ENCODE measurements at regions not wholly inside any gene's neighbourhood (a gene's known extent, or its start where the extent isn't known, plus 50 kb on each side); places are given as distances from the start of the nearest gene placed in this dataset.
"Not testable (repeated sequence)": the region's sequence is repeated elsewhere in the genome, so short reads cannot be mapped to it uniquely, and the experiment has no call there.

DNA sequence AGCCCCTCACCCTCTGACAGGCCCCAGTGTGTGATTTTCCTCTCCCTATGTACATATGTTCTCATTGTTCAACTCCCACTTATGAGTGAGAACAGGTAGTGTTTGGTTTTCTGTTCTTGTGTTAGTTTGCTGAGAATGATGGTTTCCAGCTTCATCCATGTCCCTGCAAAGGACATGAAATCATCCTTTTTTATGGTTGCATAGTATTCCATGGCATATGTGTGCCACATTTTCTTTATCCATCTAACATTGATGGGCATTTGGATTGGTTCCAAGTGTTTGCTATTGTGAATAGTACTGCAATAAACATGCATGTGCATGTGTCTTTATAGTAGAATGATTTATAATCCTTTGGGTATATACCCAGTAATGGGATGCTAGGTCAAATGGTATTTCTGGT is 223.7 kb upstream of the VLDLR start:
- not testable (repeated sequence) for DNase-seq

DNA sequence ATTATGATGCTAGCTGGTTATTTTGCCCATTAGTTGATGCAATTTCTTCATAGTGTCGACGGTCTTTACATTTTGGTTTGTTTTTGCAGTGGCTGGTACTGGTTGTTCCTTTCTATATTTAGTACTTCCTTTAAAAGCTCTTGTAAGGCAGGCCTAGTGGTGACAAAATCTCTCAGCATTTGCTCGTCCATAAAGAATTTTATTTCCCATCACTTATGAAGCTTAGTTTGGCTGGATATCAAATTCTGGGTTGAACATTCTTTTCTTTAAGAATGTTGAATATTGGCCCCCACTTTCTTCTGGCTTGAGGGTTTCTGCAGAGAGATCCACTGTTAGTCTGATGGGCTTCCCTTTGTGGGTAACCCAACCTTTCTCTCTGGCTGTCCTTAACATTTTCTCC is 219.8 kb upstream of the VLDLR start:
- not testable (repeated sequence) for DNase-seq

DNA sequence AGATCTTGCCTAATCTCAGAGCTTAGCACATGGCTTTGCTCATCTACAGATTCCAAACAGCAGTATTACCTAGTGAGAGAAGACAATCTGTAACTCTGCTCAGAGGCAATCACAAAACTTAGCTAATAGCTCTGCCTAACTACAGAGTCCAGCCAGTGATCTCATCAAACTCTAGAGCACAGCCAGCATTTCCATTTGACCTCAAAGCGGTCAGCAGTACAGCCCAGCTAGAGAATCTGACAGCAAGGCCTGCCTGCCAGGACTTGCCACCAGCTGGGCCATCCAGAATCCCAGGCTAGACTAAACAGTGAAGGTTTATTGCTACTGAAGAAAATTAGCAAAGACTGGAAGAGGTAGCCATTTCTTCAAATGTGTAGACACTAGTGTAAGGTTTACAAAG is 217.9 kb upstream of the VLDLR start:
- no peak for DNase-seq

DNA sequence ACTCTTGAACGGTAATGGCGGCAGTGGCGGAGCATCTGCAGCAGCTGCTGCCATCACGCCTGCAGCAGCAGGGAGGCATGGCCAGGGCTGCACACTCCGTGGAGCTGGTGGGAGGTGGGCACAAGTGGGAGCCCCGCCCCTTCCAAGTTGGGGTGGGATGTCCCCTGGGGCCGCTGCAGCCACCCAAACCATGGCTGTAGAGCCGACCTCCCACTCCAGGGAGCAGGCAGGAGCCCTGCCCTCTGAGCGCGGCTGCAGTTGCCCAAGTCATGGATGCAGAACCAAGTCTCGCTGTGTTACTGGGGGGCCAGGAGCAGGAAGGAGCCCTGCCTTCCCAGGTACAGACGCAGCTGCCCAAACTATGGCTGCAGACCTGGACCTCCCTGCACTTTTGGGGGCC is 215.3 kb upstream of the VLDLR start:
- no peak for DNase-seq

DNA sequence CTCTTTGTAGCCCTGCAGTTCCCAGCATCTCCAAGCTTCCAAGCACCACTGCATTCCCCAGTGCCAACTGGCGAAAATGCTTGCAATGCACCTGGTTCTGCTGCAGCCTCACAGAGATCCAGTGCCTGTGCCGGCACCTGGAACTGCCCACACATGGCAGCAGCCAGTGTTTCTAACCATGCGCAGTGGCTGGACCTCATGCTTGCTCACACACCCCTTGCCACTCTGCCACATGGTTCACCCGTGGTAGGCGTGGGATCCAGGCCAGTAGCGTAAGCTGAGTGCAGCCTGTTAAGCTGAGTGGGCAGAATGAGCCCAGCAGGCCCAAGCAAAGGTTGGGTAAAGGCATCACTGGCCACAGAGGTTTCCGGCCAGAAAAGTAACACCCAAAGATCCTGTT is 214.1 kb upstream of the VLDLR start:
- DNase-seq: no peak

DNA sequence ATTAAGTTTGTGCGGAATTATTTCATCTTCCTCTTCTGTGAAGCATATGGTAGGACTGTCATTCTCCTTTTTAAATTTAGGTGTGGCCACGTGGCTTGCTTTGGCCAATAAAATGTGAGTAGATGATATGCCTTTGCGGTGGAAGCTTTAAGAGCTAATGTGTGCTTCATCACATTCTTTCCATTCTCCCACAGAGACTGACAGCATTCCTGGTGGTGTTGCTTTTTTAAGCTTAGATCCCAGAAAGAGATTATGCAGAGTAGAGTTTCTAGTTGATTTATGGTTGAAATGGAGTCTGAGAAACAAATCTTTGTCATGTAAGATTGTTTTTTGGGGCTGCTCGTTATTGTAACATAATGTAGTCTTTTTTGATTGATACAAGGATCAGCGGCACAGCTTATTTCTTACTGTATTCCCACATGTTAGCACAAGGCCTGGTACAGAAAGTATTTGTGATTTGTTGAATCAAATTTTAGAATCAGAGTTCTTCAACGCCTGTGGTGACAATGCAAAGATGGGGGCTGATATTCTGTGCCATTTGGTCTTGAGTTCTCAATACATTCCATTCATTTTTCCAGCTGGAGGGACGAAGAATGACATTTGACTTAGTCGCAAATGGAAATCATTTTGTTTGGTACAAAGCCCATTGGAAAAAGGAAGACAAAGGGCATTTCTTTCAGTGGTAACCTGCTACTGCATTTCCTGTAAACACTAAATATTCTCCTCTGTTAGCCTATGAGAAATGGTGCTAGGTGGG is 209.9 kb upstream of the VLDLR start:
- DNase-seq: no peak

DNA sequence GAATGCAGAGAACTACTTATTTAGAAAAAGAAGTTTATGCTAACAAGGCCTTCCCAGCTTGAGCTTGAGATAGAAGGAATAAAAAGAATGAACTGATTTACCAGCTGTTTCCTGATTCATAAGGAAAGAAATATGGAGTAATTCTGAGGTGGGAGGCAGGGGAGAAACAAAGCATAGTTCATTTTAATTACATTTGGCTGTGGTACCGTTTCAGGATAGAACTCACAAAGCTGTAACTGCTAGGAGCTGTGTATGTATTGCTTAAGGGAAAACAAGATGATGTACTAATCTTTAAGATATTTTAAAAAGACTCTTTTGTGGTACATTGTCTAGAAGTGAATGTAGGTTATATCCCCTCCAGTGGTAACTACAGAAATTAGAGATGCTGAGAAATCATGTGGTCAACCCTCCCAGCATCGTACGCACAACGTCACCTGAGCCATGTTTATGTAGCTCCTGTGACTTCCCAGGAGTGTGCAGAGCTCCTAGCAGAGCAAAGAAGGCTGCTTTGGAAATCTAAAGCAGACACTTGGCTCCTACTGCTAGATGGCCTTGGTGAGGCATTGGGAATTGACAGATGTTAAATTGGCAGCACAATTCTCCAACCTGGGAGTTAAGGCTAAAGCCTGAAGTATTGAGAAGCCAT is 208.3 kb upstream of the VLDLR start:
- no peak for DNase-seq

DNA sequence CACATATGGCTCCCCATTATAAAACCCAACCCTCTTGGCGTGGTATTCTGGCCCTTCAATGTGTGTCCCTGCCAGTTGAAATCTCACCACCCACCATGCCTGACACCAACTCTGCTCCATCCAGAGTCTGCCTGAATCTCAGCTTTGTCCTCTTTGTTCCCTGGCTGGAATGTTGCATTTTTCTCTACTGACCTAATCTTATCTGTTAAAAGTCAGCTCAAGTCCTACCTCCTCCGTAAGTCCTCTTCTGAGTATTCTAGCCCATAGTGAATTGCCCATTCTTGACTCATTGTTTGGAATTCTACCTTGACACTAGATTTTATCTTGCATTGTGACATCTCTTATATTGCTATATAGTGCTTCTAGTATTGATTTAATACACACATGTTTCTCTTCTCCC is 207.1 kb upstream of the VLDLR start:
- no peak for DNase-seq

DNA sequence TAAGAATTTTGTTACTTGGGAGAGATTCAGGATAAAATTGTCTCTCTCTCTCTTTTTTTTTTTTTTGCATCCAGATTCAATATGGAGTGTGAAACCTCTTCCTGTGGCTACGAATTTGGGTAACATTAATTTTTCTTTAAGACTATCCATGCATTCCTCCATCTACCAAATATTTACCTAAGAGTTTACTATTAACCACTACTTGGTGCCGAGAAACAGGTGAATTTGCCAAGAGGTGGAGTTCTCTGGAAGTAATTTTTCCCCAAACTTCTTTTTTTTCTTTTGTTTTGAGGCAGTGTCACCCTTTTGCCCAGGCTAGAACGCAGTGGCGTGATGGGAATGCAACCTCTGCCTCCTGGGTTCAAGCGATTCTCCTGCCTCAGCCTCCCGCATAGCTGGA is 206.3 kb upstream of the VLDLR start:
- no peak for DNase-seq

DNA sequence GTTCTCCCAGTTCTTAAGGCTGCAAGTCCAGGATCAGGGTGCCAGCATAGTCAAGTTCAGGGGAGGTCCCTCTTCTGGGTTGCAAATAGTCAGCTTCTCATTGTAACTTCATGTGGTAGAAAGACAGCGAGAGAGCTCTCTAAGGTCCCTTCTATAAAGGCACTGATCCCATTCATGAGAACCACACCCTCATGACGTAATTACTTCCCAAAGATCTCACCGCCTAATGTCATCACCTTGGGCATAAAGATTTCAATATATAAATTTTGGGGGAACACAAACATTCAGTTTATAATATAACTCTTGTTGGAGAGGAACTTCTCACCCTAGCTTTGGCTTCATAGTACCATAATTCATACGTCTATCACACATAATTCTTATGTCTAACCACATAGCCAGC is 203.9 kb upstream of the VLDLR start:
- DNase-seq: no peak

DNA sequence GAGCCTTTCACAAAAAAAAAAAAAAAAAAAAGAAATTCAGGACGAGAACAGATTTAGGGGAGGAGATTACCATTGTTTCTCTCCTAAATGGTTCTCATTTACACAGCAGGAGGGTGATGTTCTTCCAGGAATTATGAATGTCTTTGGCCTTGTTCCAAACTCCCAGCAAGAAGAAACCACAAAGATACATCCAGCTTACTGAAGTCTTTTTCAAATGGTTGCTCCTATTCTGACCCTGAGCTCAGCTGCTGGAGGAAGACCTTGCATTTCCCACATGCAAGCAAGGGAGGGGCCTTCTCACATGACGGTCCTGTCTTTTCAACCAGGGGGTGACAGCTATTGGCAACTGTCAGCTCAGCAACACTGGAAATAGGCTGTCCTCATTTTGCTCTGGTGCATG is 203.0 kb upstream of the VLDLR start:
- peak; percentile 2 for DNase-seq

DNA sequence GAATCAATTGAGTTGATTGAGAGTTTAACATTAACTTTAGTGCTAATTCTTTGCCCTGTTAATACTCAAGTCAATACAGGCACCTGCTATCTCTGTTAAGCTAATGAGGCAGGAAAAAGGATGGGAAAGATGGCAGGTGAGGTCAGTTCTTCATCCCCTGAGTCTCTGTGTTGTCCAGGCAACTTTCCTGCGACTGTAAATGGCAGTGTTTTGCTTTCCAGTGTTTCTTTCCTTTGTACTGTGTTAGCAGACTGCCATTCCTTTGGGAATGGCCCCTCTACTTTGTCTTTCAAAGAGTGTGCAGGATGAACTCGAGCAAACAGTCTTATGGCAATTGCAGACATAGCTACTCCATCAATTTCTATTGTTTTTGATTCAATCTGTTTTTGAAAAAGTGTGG is 202.2 kb upstream of the VLDLR start:
- DNase-seq: no peak

DNA sequence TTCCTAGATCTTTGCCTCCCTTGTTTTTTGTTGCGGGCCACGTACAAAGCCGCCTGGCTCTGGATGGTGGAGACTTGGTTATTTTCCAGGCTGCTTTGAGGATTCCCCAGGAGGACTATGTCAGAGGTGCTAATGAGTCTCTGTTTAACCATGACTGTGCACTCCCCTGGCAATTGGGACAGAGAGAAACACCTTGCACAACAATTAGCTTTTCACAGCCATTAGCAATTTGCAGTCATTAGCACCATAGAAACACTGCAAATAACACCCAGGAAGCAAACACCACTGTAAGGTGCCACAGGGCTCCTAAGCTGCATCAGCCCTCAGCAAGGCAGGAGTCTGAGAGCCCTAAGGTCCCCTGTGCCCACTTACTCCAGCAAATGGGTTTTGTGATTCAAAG is 201.0 kb upstream of the VLDLR start:
- DNase-seq: no peak

DNA sequence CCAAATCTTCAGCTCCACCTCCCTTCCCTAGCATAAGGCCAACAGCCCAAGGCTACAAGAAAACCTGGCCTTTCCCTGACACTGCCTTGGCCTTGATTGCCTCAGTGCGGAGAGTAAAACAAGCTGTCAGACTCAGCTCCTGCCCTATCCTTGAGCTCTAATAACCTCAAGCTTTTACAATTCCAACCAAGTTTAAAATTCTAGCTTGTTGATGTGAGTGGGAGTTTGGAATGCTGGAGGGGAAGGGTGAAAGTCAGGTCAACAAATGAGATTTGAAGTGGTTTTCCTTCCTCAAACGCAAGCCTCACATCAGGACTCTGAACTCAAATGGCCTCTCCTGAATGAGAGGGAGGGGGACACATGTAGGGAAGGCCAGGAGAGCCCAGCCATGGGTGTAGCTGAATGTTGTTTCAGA is 197.0 kb upstream of the VLDLR start:
- DNase-seq: no peak

DNA sequence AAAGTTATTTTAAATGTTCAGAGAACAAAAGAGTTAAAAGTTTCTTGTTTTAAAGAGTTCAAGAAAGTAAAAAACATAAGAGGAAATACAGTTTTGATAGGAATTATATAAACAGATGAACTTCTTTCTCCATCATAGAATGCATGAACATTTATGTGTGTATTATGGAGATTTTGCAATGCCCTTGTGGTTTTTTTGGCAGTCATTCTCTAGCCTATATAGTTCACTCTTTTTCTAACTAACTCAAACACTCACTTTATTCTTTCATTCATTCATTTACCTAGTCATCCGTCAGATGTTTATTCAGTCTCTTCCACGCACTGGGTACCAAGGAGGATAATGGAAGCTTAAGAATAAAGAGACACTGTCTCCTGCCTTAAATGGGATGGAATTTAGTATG is 195.9 kb upstream of the VLDLR start:
- no peak for DNase-seq

DNA sequence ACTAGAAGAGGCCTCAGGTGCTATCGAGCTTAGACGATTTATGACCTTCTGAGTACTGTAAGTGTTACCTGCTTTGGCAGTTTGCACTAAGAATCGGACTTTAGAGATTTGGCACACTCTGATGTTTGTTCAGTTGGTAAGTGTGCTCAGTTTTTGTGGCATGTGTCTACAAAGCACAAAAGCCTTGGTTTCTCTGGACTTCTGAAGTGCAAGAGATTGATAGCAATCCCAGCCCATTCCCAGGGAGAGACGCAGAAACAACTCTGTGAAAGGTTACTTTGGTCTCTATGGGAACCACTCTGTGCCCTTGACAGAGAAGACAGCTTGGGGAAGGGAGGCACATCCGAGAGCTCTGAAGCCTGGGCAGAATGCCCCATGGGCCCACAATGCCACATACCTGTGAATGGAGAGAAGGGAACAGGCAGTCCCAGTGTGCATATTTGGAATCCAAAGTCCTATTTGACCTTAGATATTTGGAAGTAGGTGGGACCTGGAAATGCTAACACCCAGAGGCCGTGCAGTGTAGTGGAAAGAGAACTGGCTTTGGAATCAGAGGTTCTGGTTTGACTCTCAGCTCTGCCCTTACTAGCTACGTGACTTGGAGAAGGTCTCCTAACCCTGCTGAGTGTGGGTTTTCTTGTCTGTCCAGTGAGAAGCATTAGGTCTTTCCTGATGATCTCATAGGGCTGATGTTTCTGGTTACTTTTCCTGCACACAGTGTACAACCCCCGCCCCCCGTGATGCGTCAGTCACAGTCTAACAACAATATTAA is 194.3 kb upstream of the VLDLR start:
- DNase-seq: no peak

DNA sequence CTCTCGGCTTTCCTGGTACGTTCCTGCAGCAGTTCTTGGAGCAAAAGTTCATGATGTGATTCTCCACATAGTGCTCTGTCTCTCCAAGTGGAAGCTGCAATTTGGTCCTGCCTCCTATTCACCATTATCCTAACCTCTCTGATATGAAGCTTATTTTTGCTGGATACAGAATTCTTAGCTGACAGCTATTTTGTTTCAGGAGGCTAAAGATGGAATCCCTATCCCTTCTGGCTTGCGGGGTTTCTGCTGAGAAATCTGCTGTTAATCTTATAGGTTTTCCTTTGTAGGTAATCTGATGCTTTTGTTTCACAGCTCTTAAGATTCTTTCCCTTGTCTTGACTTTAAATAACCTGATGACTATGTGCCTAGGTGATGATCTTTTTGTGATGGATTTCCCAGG is 181.6 kb upstream of the VLDLR start:
- no peak for DNase-seq

DNA sequence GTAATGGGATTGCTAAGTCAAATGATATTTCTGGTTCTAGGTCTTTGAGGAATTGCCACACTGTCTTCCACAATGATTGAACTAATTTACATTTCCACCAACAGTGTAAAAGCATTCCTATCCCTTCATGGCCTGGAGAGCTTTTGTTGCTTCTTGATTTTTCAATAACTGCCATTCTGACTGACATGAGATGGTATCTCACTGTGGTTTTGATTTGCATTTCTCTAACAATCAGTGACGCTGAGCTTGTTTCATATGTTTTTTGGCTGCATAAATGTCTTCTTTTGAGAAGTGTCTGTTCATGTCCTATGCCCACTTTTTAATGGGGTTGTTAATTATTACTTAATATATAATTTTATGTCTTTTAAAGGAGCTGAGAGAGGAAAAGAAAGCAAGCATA is 177.7 kb upstream of the VLDLR start:
- DNase-seq: not testable (repeated sequence)

DNA sequence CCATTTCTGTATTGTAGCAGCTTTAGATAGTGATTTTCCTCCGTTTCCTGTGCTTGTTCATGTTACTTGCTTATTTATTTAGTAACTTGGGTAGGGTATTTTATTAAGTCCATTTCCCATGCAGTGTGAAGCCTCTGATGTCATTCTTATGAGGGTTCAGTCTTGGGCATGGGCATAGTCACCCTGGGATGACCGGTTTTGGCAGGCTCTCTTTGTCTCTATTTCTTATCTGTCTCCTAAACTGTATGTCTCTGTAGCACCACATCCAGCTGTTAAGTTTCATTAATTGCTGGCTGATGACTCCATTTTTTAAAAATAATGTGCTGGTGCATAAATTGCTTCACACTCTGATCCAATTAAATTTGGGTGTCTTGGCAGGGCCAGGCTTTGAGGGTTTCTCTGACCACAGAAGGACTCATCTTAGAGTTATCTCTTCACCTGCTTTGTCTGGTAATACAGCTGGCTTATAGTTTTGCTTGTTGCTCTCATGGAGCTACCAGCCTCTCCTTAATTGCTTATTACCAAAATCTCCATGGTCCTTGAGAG is 173.3 kb upstream of the VLDLR start:
- no peak for DNase-seq

DNA sequence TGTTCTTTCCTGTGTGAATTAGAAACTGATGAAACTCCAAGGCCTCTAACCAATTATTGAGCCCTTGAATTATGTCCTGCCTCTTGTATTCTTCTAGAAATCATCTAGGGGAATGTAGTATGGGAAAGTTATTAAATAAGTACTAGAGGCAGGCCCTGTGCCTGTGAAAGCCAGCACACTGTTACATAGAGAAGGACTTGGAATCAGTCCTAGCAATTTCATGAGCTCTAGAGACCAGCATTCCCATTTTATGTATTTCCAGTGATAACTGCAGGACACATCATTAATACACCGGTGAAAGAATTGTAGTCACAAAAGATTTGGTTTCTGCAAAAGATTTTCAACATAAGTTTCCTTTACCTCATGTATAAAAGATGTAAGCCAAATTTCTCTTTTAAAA is 168.5 kb upstream of the VLDLR start:
- DNase-seq: no peak

DNA sequence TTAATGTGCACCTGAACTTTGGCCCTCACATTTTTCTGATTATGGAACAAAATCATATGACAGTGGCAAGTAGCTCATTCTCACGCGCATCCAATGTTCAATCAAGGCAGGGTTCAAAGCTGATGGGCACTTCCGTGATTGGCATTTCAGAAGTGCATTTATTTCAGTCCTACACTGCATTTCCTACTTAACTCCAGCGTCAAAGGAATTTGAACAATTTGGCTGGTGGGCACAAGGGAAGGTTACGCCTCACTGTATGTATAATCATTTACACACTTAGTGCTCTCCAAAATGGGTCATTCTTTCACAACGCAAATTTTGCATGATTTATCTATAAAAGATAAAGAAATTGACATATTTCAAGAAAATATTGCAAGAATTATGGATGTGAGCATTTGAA is 167.9 kb upstream of the VLDLR start:
- no peak for DNase-seq

DNA sequence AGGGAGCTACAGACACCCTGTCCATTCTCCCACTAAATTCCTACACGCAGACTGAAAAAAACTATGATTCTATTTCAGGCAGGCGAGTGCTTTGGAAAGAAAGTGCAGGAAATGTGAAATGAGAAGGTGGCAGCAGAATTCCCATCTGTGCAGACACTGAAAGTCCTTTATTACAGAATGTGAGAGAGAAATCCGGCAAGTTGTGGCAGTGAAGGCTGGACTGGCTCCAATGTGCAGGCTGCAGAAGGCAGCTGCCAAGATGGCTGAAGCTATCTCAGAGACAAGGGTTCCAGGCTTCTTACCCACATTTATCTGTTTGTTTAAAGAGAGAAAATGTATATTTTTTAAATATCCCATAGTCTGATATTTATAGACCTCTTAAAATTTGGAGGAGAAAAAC is 161.8 kb upstream of the VLDLR start:
- DNase-seq: no peak

DNA sequence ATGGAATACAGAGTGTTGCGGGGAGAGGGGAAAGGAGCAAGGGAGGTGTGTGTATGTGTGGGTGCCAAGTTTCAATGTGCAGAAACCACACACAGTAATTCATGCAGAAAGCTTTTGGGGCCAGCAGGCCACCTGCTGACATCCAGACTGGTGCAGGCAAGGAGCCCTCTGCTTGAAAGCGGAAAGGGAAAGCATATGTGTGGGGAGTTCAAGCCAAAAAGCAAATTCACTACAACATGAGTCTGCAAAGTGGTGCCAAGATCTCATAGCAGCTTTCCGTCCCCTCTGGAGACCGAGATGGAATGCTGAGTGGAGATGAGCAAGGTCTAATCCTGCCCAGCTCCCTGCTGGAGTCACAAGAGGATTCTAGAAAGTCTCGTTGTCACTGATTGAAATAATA is 159.7 kb upstream of the VLDLR start:
- no peak for DNase-seq

DNA sequence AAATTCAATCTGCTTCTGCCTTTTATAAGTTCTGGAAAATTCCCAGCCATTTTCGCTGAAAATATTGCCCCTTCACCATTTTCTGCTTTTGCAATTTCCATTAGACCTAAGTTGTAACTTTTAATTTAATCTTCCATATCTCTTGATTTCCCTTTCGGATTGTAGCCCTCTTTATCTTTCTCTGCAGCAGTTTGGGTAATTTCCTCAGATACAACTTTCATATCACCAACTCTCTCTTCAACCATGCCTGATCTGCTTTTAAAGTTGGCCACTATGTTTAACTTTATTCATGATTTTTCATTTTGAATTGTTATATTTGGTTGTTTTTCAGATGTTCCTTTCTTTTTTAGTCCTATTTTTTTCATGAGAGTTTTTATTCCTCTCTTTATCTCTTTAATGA is 157.0 kb upstream of the VLDLR start:
- no peak for DNase-seq

Measured in NCI-H82 (cell line).